ENCODE measurements at regions not wholly inside any gene's neighbourhood (a gene's known extent, or its start where the extent isn't known, plus 50 kb on each side); places are given as distances from the start of the nearest gene placed in this dataset.

- Histone ChIP-seq H3K4me2 (ENCODE audit: low read length) (no peak overlapping the region), H3K27ac (ENCODE audit: low read depth, low read length) (no peak overlapping the region), H4K20me1 (ENCODE audit: control insufficient read depth, insufficient read depth, low read depth, low read length) (no peaks in the 10 kb centered on the region), H3K9me2 (replicated peaks; ENCODE audit: control insufficient read depth, low read length) (no peaks in the 10 kb centered on the region), H3F3A (ENCODE audit: control insufficient read depth, insufficient read depth) (no peaks in the 10 kb centered on the region), H3K27me3 (ENCODE audit: control insufficient read depth, low read length) (no peaks in the 10 kb centered on the region), H3K79me2 (ENCODE audit: control insufficient read depth, low read length) (no peaks in the 10 kb centered on the region), H3K9me3 (ENCODE audit: control insufficient read depth, insufficient read depth, low read length) (peaks cover 5% of the 10 kb centered on the region; the same call in 1 of the 2 replicates), H3K4me1 (ENCODE audit: control insufficient read depth, low read length) (no peaks in the 10 kb centered on the region), H3K36me3 (ENCODE audit: control insufficient read depth, low read length) (no peaks in the 10 kb centered on the region), H3K4me3 (ENCODE audit: low read length) (no peak overlapping the region)
- no peak for TF ChIP-seq EZH2phosphoT487 (IDR thresholded peaks at IDR 0.05; ENCODE audit: borderline replicate concordance, low read length)
- TF ChIP-seq, protein P1, sequence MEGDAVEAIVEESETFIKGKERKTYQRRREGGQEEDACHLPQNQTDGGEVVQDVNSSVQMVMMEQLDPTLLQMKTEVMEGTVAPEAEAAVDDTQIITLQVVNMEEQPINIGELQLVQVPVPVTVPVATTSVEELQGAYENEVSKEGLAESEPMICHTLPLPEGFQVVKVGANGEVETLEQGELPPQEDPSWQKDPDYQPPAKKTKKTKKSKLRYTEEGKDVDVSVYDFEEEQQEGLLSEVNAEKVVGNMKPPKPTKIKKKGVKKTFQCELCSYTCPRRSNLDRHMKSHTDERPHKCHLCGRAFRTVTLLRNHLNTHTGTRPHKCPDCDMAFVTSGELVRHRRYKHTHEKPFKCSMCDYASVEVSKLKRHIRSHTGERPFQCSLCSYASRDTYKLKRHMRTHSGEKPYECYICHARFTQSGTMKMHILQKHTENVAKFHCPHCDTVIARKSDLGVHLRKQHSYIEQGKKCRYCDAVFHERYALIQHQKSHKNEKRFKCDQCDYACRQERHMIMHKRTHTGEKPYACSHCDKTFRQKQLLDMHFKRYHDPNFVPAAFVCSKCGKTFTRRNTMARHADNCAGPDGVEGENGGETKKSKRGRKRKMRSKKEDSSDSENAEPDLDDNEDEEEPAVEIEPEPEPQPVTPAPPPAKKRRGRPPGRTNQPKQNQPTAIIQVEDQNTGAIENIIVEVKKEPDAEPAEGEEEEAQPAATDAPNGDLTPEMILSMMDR (IDR thresholded peaks at IDR 0.05; ENCODE audit: low read depth, low read length, poor library complexity, severe bottlenecking), result no peak
Measured at GRCh38 chr20:43337036-43337435, 120.7 kb upstream of the SRSF6 start.

DNA sequence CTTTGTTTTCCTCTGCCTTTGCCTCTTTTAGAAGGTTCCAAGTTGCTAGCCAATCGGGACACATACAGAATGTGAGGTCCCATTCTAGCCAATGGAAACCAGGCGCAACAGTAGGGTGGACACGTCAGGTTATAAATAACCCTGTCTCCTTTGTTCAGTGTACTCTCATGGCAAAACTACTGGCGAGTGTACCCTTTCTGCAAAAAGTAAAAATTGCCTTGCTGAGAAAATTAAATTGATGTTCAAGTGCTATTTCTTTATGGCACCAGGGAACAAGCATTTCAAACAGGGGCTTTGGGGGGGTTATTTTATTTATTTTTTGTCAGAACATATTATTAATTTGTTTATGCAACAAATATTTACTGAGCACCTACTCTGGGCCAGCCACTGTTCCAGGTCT, 123.6 kb upstream of the SRSF6 start:
- H3K36me3 ChIP-seq (ENCODE audit: control insufficient read depth, low read length), result no peaks in the 10 kb centered on the region
- peaks cover 5% of the 10 kb centered on the region; the same call in 1 of the 2 replicates for H3K9me3 ChIP-seq (ENCODE audit: control insufficient read depth, insufficient read depth, low read length)
- H3K79me2 ChIP-seq (ENCODE audit: control insufficient read depth, low read length), result no peaks in the 10 kb centered on the region
- H3K9me2 ChIP-seq (replicated peaks; ENCODE audit: control insufficient read depth, low read length), result no peaks in the 10 kb centered on the region
- H3K27me3 ChIP-seq (ENCODE audit: control insufficient read depth, low read length), result no peaks in the 10 kb centered on the region
- no peak overlapping the region for H3K27ac ChIP-seq (ENCODE audit: low read depth, low read length)
- no peaks in the 10 kb centered on the region for H3F3A ChIP-seq (ENCODE audit: control insufficient read depth, insufficient read depth)
- no peak overlapping the region for H3K4me3 ChIP-seq (ENCODE audit: low read length)
- no peaks in the 10 kb centered on the region for H3K4me1 ChIP-seq (ENCODE audit: control insufficient read depth, low read length)
- no peak overlapping the region for H3K4me2 ChIP-seq (ENCODE audit: low read length)
- no peaks in the 10 kb centered on the region for H4K20me1 ChIP-seq (ENCODE audit: control insufficient read depth, insufficient read depth, low read depth, low read length)
- no peak for TF ChIP-seq EZH2phosphoT487 (IDR thresholded peaks at IDR 0.05; ENCODE audit: borderline replicate concordance, low read length)
- TF ChIP-seq, protein P1 (IDR thresholded peaks at IDR 0.05; ENCODE audit: low read depth, low read length, poor library complexity, severe bottlenecking), result no peak

DNA sequence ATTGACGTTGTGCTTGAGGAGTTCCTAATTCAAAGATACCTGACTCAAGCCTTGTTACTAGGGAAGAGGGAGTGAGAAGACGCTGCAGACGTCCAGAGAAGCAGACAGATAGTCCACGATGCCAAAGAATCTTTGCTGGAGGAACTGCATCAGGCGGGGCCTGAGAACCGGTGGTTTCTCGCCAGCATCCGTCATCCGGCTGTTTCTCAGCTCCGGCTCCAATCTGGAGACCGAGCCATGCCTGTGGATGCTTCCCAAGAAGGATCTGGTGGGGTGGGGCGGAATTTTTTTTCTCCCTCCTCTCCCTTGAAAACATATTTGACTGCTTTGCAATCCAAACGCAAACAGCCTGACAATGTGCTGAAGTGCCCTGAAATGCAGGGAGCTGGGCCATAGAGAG, 125.8 kb upstream of the SRSF6 start:
- Histone ChIP-seq H3K79me2 (ENCODE audit: control insufficient read depth, low read length) (no peaks in the 10 kb centered on the region), H4K20me1 (ENCODE audit: control insufficient read depth, insufficient read depth, low read depth, low read length) (no peaks in the 10 kb centered on the region), H3K27ac (ENCODE audit: low read depth, low read length) (no peak overlapping the region), H3F3A (ENCODE audit: control insufficient read depth, insufficient read depth) (no peaks in the 10 kb centered on the region), H3K36me3 (ENCODE audit: control insufficient read depth, low read length) (no peaks in the 10 kb centered on the region), H3K9me2 (replicated peaks; ENCODE audit: control insufficient read depth, low read length) (no peaks in the 10 kb centered on the region), H3K27me3 (ENCODE audit: control insufficient read depth, low read length) (no peaks in the 10 kb centered on the region), H3K4me1 (ENCODE audit: control insufficient read depth, low read length) (no peaks in the 10 kb centered on the region), H3K9me3 (ENCODE audit: control insufficient read depth, insufficient read depth, low read length) (peaks cover 5% of the 10 kb centered on the region; the same call in 1 of the 2 replicates), H3K4me2 (ENCODE audit: low read length) (no peak overlapping the region), H3K4me3 (ENCODE audit: low read length) (no peak overlapping the region)
- TF ChIP-seq, protein P1 (IDR thresholded peaks at IDR 0.05; ENCODE audit: low read depth, low read length, poor library complexity, severe bottlenecking), result no peak
- no peak for TF ChIP-seq EZH2phosphoT487 (IDR thresholded peaks at IDR 0.05; ENCODE audit: borderline replicate concordance, low read length)
